Keratinocyte (primary cell): ENCODE measurements at regions not wholly inside any gene's neighbourhood (a gene's known extent, or its start where the extent isn't known, plus 50 kb on each side); places are given as distances from the start of the nearest gene placed in this dataset.

Source experiments
- DNase-seq: peaks from one replicate; pipeline ENCODE4 v3.0.0-alpha.2; 2011; ENCODE audit warnings: low read depth, missing footprints, low spot score
- FAIRE-seq: peaks from 2 replicates; lab custom pipeline; 2011; peaks lifted over from hg19 to GRCh38; lab: Jason Lieb, UNC
- H2AFZ ChIP-seq: 2 replicates; pipeline ENCODE4 v1.6.0; 2012; ENCODE audit warnings: low read length, control low read depth, inconsistent platforms; ENCODE audit not compliant: control insufficient read depth
- H3K27ac ChIP-seq: 2 replicates; pipeline ENCODE4 v1.5.1; 2011; ENCODE audit warnings: low read length; ENCODE audit not compliant: control insufficient read depth, insufficient read depth
- H3K27me3 ChIP-seq: 3 replicates; pipeline ENCODE4 v1.6.0; 2011; ENCODE audit warnings: low read length; ENCODE audit not compliant: control insufficient read depth, insufficient read depth; ENCODE audit errors: extremely low read depth
- H3K36me3 ChIP-seq, 2 experiments: 2 replicates in 1 of 2; 3 replicates in 1 of 2; pipeline ENCODE4 v1.5.1; 2011; ENCODE audit warnings: low read length in 2 of 2, mild to moderate bottlenecking in 1 of 2; ENCODE audit not compliant: control insufficient read depth in 2 of 2, insufficient read depth in 2 of 2; ENCODE audit errors: extremely low read depth in 1 of 2
- H3K4me1 ChIP-seq: 3 replicates; pipeline ENCODE4 v1.5.1; 2011; ENCODE audit warnings: low read length; ENCODE audit not compliant: control insufficient read depth, insufficient read depth; ENCODE audit errors: extremely low read depth
- H3K4me2 ChIP-seq: 3 replicates; pipeline ENCODE4 v1.6.0; 2011; ENCODE audit warnings: low read depth, low read length; ENCODE audit not compliant: control insufficient read depth, insufficient read depth; ENCODE audit errors: extremely low read depth
- H3K4me3 ChIP-seq, 3 experiments: fragments of 200-600 bp in 1 of 3; sonication (generic) in 1 of 3; 2 replicates in 2 of 3; 3 replicates in 1 of 3; pipeline ENCODE4 v1.5.1; 2011 to 2016; ENCODE audit warnings: low read length in 3 of 3, mild to moderate bottlenecking in 3 of 3, control low read depth in 2 of 3, inconsistent platforms in 1 of 3, low read depth in 1 of 3, mixed read lengths in 1 of 3, mixed run types in 1 of 3, moderate library complexity in 1 of 3; ENCODE audit not compliant: control insufficient read depth in 2 of 3, insufficient read depth in 2 of 3; ENCODE audit errors: extremely low read depth in 1 of 3
- H3K79me2 ChIP-seq: 2 replicates; pipeline ENCODE4 v1.6.0; 2012; ENCODE audit warnings: low read length; ENCODE audit not compliant: control insufficient read depth, insufficient read depth
- H3K9ac ChIP-seq: 3 replicates; pipeline ENCODE4 v1.6.0; 2011; ENCODE audit warnings: low read length; ENCODE audit not compliant: control insufficient read depth, insufficient read depth; ENCODE audit errors: extremely low read depth
- H3K9me1 ChIP-seq: 3 replicates; pipeline ENCODE4 v1.6.0; 2011; ENCODE audit warnings: low read length; ENCODE audit not compliant: control insufficient read depth, insufficient read depth; ENCODE audit errors: extremely low read depth
- H3K9me3 ChIP-seq: 2 replicates; pipeline ENCODE4 v1.5.1; 2012; ENCODE audit warnings: low read depth, low read length; ENCODE audit not compliant: control insufficient read depth
- H4K20me1 ChIP-seq: 3 replicates; pipeline ENCODE4 v1.6.0; 2011; ENCODE audit warnings: low read length; ENCODE audit not compliant: control insufficient read depth, insufficient read depth; ENCODE audit errors: extremely low read depth
- EZH2 ChIP-seq: IDR thresholded peaks from one replicate; pipeline ENCODE4 v1.6.1; 2012; ENCODE audit warnings: inconsistent platforms, mild to moderate bottlenecking, low read length, moderate library complexity
- dilution Hi-C: fragments of 300-500 bp; cut with MboI; formaldehyde crosslinking; loops from one replicate; pipeline ENCODE4 v1.7.0; 2020; ENCODE audit warnings: low sequenced_read_pairs; ENCODE audit not compliant: extremely low pct_ligation_motif_present
- TF ChIP-seq, protein P1 (sequence below), 3 experiments: IDR thresholded peaks in 1 of 3; conservative IDR thresholded peaks in 1 of 3; optimal IDR thresholded peaks in 1 of 3; 2 replicates in 2 of 3; 3 replicates in 1 of 3; pipeline versions ENCODE3 to v1.5.1; 2011; ENCODE audit warnings: low read length in 3 of 3, mild to moderate bottlenecking in 3 of 3, moderate library complexity in 2 of 3, control low read depth in 1 of 3, inconsistent platforms in 1 of 3; ENCODE audit not compliant: insufficient read depth in 2 of 3; ENCODE audit errors: extremely low read depth in 1 of 3

DNA sequence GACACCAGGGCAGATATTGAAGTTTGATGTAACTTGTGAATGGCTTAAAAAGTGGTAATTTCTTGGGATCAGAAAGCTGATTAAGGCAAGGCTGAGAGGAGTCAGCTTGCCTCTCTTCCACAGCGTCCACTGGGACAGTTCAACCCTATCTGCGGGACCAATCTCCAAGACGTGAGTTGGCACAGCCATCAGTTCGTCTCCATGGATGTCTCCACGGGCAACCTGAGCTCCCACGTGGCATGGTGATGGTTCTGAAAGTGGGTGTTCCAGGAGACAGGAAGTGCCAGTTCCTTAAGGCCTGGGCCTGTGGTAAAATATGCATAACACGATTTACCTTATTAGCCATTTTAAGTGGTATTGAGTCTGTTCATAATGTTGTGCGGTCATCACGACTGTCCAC lies 67.9 kb upstream of the BHLHE23 start:
- Histone ChIP-seq H3K4me2 (no peak overlapping the region), H3K4me1 (no peaks in the 10 kb centered on the region), H3K4me3 (no peak overlapping the region), H2AFZ (no peak overlapping the region), H3K27me3 (peaks cover 24% of the 10 kb centered on the region), H3K79me2 (no peaks in the 10 kb centered on the region), H3K36me3 (no peaks in the 10 kb centered on the region), H3K9ac (no peak overlapping the region), H3K9me3 (no peaks in the 10 kb centered on the region), H3K9me1 (no peaks in the 10 kb centered on the region), H4K20me1 (no peaks in the 10 kb centered on the region), H3K27ac (no peak overlapping the region)
- FAIRE-seq (no peak), DNase-seq (no peak)
- no peak for TF ChIP-seq EZH2
- TF ChIP-seq, protein P1, sequence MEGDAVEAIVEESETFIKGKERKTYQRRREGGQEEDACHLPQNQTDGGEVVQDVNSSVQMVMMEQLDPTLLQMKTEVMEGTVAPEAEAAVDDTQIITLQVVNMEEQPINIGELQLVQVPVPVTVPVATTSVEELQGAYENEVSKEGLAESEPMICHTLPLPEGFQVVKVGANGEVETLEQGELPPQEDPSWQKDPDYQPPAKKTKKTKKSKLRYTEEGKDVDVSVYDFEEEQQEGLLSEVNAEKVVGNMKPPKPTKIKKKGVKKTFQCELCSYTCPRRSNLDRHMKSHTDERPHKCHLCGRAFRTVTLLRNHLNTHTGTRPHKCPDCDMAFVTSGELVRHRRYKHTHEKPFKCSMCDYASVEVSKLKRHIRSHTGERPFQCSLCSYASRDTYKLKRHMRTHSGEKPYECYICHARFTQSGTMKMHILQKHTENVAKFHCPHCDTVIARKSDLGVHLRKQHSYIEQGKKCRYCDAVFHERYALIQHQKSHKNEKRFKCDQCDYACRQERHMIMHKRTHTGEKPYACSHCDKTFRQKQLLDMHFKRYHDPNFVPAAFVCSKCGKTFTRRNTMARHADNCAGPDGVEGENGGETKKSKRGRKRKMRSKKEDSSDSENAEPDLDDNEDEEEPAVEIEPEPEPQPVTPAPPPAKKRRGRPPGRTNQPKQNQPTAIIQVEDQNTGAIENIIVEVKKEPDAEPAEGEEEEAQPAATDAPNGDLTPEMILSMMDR (optimal IDR thresholded peaks at IDR 0.05 in 1 of 3, IDR thresholded peaks at IDR 0.05 in 1 of 3, conservative IDR thresholded peaks at IDR 0.05 in 1 of 3; ENCODE audit: extremely low read depth in 1 of 3, insufficient read depth in 2 of 3, low read length in 3 of 3): no peak
- dilution Hi-C loops: no loop called here

DNA sequence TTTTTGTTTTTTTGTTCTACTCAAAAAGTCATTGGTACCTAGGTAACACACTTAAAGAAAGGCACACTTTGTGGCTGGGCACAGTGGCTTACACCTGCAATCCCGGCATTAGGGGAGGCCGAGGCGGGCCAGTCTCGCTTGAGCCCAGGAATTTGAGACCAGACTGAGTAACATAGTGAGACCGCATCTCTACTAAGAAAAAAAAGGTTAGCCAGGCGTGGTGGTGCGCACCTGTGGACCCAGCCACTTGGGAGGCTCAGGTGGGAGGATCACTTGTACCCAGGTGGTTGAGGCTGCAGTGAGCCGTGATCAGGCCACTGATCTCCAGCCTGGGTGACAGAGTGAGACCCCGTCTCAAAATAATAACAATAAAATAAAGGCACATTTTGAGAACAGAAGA lies 67.4 kb upstream of the BHLHE23 start:
- Histone ChIP-seq H3K4me3 (no peak overlapping the region), H2AFZ (no peak overlapping the region), H3K9me3 (no peaks in the 10 kb centered on the region), H3K9ac (no peak overlapping the region), H3K4me2 (no peak overlapping the region), H3K27ac (no peak overlapping the region), H3K4me1 (no peaks in the 10 kb centered on the region), H3K36me3 (no peaks in the 10 kb centered on the region), H4K20me1 (no peaks in the 10 kb centered on the region), H3K9me1 (no peaks in the 10 kb centered on the region), H3K27me3 (peaks cover 24% of the 10 kb centered on the region), H3K79me2 (no peaks in the 10 kb centered on the region)
- FAIRE-seq (no peak), DNase-seq (no peak)
- dilution Hi-C loops: no loop called here
- no peak for TF ChIP-seq EZH2
- TF ChIP-seq, protein P1 (optimal IDR thresholded peaks at IDR 0.05 in 1 of 3, IDR thresholded peaks at IDR 0.05 in 1 of 3, conservative IDR thresholded peaks at IDR 0.05 in 1 of 3; ENCODE audit: extremely low read depth in 1 of 3, insufficient read depth in 2 of 3, low read length in 3 of 3): no peak
